ENCODE measurements at regions not wholly inside any gene's neighbourhood (a gene's known extent, or its start where the extent isn't known, plus 50 kb on each side); places are given as distances from the start of the nearest gene placed in this dataset.

GRCh38 chr18:67608615-67609273 is 92.2 kb upstream of the DSEL start:
- Mint-ChIP-seq H3K27ac (ENCODE audit: unreplicated experiment) (no peak overlapping the region), H3K9me3 (ENCODE audit: low read depth, unreplicated experiment) (peaks cover 6% of the 10 kb centered on the region), H3K36me3 (ENCODE audit: insufficient read depth, unreplicated experiment) (no peaks in the 10 kb centered on the region), H3K4me3 (ENCODE audit: low read depth, unreplicated experiment) (no peak overlapping the region), H3K27me3 (ENCODE audit: unreplicated experiment) (no peaks in the 10 kb centered on the region), H3K4me1 (ENCODE audit: low read depth, unreplicated experiment) (peaks cover 12% of the 10 kb centered on the region)
- no TSS peak for BruUV-seq (replicated peaks)
- intact Hi-C loops (cut with micrococcal nuclease; ENCODE audit: unreplicated experiment): no loop called here
- TF ChIP-seq CTCF (IDR thresholded peaks at IDR 0.05; ENCODE audit: unreplicated experiment): no peak
- CTCF ChIA-PET: no interaction called here
- no peak for DNase-seq

GRCh38 chr18:67608191-67608590 is 91.7 kb upstream of the DSEL start:
- no TSS peak for BruUV-seq (replicated peaks)
- Mint-ChIP-seq H3K27me3 (ENCODE audit: unreplicated experiment) (no peaks in the 10 kb centered on the region), H3K27ac (ENCODE audit: unreplicated experiment) (no peak overlapping the region), H3K36me3 (ENCODE audit: insufficient read depth, unreplicated experiment) (no peaks in the 10 kb centered on the region), H3K9me3 (ENCODE audit: low read depth, unreplicated experiment) (peaks cover 6% of the 10 kb centered on the region), H3K4me1 (ENCODE audit: low read depth, unreplicated experiment) (peaks cover 10% of the 10 kb centered on the region), H3K4me3 (ENCODE audit: low read depth, unreplicated experiment) (no peak overlapping the region)
- TF ChIP-seq CTCF (IDR thresholded peaks at IDR 0.05; ENCODE audit: unreplicated experiment): no peak
- intact Hi-C loops (cut with micrococcal nuclease; ENCODE audit: unreplicated experiment): no loop called here
- CTCF ChIA-PET: no interaction called here
- no peak for DNase-seq

- intact Hi-C loops (cut with micrococcal nuclease; ENCODE audit: unreplicated experiment): loop anchor here (1.0 kb wide), 1 partner anchor 21 kb away; no protein-coding TSS in a partner anchor
- no peak for TF ChIP-seq CTCF (IDR thresholded peaks at IDR 0.05; ENCODE audit: unreplicated experiment)
- CTCF ChIA-PET: interaction anchor here (1.5 kb wide), 1 partner anchor 19 kb away, joined by 4 read pairs; no protein-coding TSS in a partner anchor
- BruUV-seq (replicated peaks): no TSS peak
- Mint-ChIP-seq H3K4me1 (ENCODE audit: low read depth, unreplicated experiment) (peaks cover 54% of the 10 kb centered on the region), H3K9me3 (ENCODE audit: low read depth, unreplicated experiment) (peaks cover 9% of the 10 kb centered on the region), H3K36me3 (ENCODE audit: insufficient read depth, unreplicated experiment) (no peaks in the 10 kb centered on the region), H3K4me3 (ENCODE audit: low read depth, unreplicated experiment) (peak overlapping the region; percentile 30), H3K27ac (ENCODE audit: unreplicated experiment) (peak overlapping the region; percentile 53), H3K27me3 (ENCODE audit: unreplicated experiment) (no peaks in the 10 kb centered on the region)
- peak; percentile 63 for DNase-seq
These were observed 84.0 kb upstream of the DSEL start for GRCh38 chr18:67600181-67601180.

- no peak for DNase-seq
- Mint-ChIP-seq H3K36me3 (ENCODE audit: insufficient read depth, unreplicated experiment) (no peaks in the 10 kb centered on the region), H3K27ac (ENCODE audit: unreplicated experiment) (peak overlapping the region; percentile 71), H3K9me3 (ENCODE audit: low read depth, unreplicated experiment) (peaks cover 9% of the 10 kb centered on the region), H3K27me3 (ENCODE audit: unreplicated experiment) (no peaks in the 10 kb centered on the region), H3K4me3 (ENCODE audit: low read depth, unreplicated experiment) (peak overlapping the region; percentile 8), H3K4me1 (ENCODE audit: low read depth, unreplicated experiment) (peaks cover 54% of the 10 kb centered on the region)
- CTCF ChIA-PET: interaction anchor here (0.7 to 1.5 kb wide), 3 partner anchors 8 to 515 kb away, joined by 3 to 5 read pairs (median 4); no protein-coding TSS in a partner anchor
- intact Hi-C loops (cut with micrococcal nuclease; ENCODE audit: unreplicated experiment): loop anchor here (10.0 kb wide), 1 partner anchor 246 kb away; no protein-coding TSS in a partner anchor
- no TSS peak for BruUV-seq (replicated peaks)
- no peak for TF ChIP-seq CTCF (IDR thresholded peaks at IDR 0.05; ENCODE audit: unreplicated experiment)
These were observed 82.8 kb upstream of the DSEL start for GRCh38 chr18:67599277-67599676.
